Astrocyte (in vitro differentiated cells and primary cell): ENCODE measurements at regions not wholly inside any gene's neighbourhood (a gene's known extent, or its start where the extent isn't known, plus 50 kb on each side); places are given as distances from the start of the nearest gene placed in this dataset.

ENCODE experiments used
- EZH2 ChIP-seq: IDR thresholded peaks from 2 replicates; pipeline ENCODE4 v1.6.1; 2012; ENCODE audit warnings: mild to moderate bottlenecking, low read length, inconsistent platforms; ENCODE audit not compliant: insufficient read depth
- TF ChIP-seq, protein P1 (sequence below): IDR thresholded peaks from 2 replicates; pipeline ENCODE4 v1.5.1; 2011; ENCODE audit warnings: low read depth, mild to moderate bottlenecking, inconsistent platforms, low read length, moderate library complexity; ENCODE audit not compliant: insufficient read depth

DNA sequence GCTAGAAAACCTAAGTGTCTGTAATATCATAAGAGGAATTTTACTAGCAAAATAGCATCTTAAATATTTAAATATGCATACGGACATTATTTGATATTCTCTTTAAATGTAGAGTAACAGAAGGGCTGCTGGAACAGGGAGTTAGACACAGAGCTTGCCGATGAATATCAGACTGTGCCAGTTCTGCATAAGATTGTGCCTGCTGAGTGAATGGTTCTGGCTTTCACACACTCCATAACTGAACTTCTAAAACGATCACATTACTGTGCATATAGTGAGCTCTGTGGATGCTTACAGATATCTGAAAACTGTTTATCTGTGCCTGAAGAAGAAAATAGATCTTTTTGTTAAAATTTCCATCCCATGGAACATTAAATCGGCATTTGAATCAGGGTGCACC lies 867.4 kb upstream of the PCDH10 start:
- TF ChIP-seq, protein P1, sequence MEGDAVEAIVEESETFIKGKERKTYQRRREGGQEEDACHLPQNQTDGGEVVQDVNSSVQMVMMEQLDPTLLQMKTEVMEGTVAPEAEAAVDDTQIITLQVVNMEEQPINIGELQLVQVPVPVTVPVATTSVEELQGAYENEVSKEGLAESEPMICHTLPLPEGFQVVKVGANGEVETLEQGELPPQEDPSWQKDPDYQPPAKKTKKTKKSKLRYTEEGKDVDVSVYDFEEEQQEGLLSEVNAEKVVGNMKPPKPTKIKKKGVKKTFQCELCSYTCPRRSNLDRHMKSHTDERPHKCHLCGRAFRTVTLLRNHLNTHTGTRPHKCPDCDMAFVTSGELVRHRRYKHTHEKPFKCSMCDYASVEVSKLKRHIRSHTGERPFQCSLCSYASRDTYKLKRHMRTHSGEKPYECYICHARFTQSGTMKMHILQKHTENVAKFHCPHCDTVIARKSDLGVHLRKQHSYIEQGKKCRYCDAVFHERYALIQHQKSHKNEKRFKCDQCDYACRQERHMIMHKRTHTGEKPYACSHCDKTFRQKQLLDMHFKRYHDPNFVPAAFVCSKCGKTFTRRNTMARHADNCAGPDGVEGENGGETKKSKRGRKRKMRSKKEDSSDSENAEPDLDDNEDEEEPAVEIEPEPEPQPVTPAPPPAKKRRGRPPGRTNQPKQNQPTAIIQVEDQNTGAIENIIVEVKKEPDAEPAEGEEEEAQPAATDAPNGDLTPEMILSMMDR = no peak
- no peak for TF ChIP-seq EZH2
